ENCODE measurements at regions not wholly inside any gene's neighbourhood (a gene's known extent, or its start where the extent isn't known, plus 50 kb on each side); places are given as distances from the start of the nearest gene placed in this dataset.
"Not testable (repeated sequence)": the region's sequence is repeated elsewhere in the genome, so short reads cannot be mapped to it uniquely, and the experiment has no call there.

- WGBS, 2 donors (ENCODE audit: low coverage in 1 of 2) = 37 to 70% methylated on average over 3 of the region's 3 CpGs
- in situ Hi-C loops (cut with MboI; ENCODE audit: low pct_ligation_motif_present in 1 of 4, low pct_unique_long_range_greater_than_20kb in 1 of 4, low sequenced_read_pairs in 3 of 4) = no loop called here
- H3K27me3 ChIP-seq = no peaks in the 10 kb centered on the region
These were observed 94.3 kb upstream of the MYO3A start for GRCh38 chr10:25839683-25840082.

GRCh38 chr10:25840875-25841274 lies 93.2 kb upstream of the MYO3A start:
- H3K36me3 ChIP-seq; DNase-seq; H3K4me3 ChIP-seq; H3K27me3 ChIP-seq; H3K9me3 ChIP-seq; H3K4me1 ChIP-seq; H3K27ac ChIP-seq; in situ Hi-C loops (cut with MboI; ENCODE audit: low pct_ligation_motif_present in 1 of 4, low pct_unique_long_range_greater_than_20kb in 1 of 4, low sequenced_read_pairs in 3 of 4); intact Hi-C loops (cut with DNase I; ENCODE audit: low total_unique reads): not testable (repeated sequence)
- 97 to 100% methylated on average over 2 to 3 of the region's 3 CpGs for WGBS, 2 donors (ENCODE audit: low coverage in 1 of 2)

More at GRCh38 chr10:25839683-25840082, 94.3 kb upstream of the MYO3A start:
- Histone ChIP-seq H3K4me3 (no peak overlapping the region), H3K4me1 (no peaks in the 10 kb centered on the region), H3K27ac (no peak overlapping the region), H3K36me3 (no peaks in the 10 kb centered on the region), H3K9me3 (no peaks in the 10 kb centered on the region)
- DNase-seq = no peak
- intact Hi-C loops (cut with DNase I; ENCODE audit: low total_unique reads) = no loop called here
- TF ChIP-seq POLR2AphosphoS5 (IDR thresholded peaks at IDR 0.05) (no peak), EP300 (IDR thresholded peaks at IDR 0.05; ENCODE audit: low read depth) (no peak), CTCF (IDR thresholded peaks at IDR 0.05) (no peak), POLR2A (IDR thresholded peaks at IDR 0.05) (no peak)

GRCh38 chr10:25842146-25842545 lies 91.9 kb upstream of the MYO3A start:
- Histone ChIP-seq H3K4me1 (no peaks in the 10 kb centered on the region), H3K27ac (no peak overlapping the region), H3K9me3 (no peaks in the 10 kb centered on the region), H3K27me3 (no peaks in the 10 kb centered on the region), H3K4me3 (no peak overlapping the region), H3K36me3 (no peaks in the 10 kb centered on the region)
- WGBS, 2 donors (ENCODE audit: low coverage in 1 of 2) = 70 to 100% methylated on average over 2 to 6 of the region's 6 CpGs
- TF ChIP-seq CTCF (IDR thresholded peaks at IDR 0.05) (no peak), POLR2A (IDR thresholded peaks at IDR 0.05) (no peak), EP300 (IDR thresholded peaks at IDR 0.05; ENCODE audit: low read depth) (no peak), POLR2AphosphoS5 (IDR thresholded peaks at IDR 0.05) (no peak)
- in situ Hi-C loops (cut with MboI; ENCODE audit: low pct_ligation_motif_present in 1 of 4, low pct_unique_long_range_greater_than_20kb in 1 of 4, low sequenced_read_pairs in 3 of 4) (no loop called here), intact Hi-C loops (cut with DNase I; ENCODE audit: low total_unique reads) (no loop called here)
- DNase-seq = no peak

GRCh38 chr10:25843551-25844170 lies 90.4 kb upstream of the MYO3A start:
- Histone ChIP-seq H3K27me3 (no peaks in the 10 kb centered on the region), H3K9me3 (no peaks in the 10 kb centered on the region), H3K36me3 (no peaks in the 10 kb centered on the region), H3K27ac (no peak overlapping the region), H3K4me1 (no peaks in the 10 kb centered on the region), H3K4me3 (no peak overlapping the region)
- in situ Hi-C loops (cut with MboI; ENCODE audit: low pct_ligation_motif_present in 1 of 4, low pct_unique_long_range_greater_than_20kb in 1 of 4, low sequenced_read_pairs in 3 of 4) = no loop called here
- 64 to 67% methylated on average over 9 to 10 of the region's 10 CpGs for WGBS, 2 donors (ENCODE audit: low coverage in 1 of 2)
- intact Hi-C loops (cut with DNase I; ENCODE audit: low total_unique reads) = no loop called here
- no peak for DNase-seq
- TF ChIP-seq POLR2A (IDR thresholded peaks at IDR 0.05) (no peak), CTCF (IDR thresholded peaks at IDR 0.05) (no peak), EP300 (IDR thresholded peaks at IDR 0.05; ENCODE audit: low read depth) (no peak), POLR2AphosphoS5 (IDR thresholded peaks at IDR 0.05) (no peak)

- H3K36me3 ChIP-seq; intact Hi-C loops (cut with DNase I; ENCODE audit: low total_unique reads); H3K27me3 ChIP-seq; H3K27ac ChIP-seq; H3K4me1 ChIP-seq; H3K4me3 ChIP-seq; in situ Hi-C loops (cut with MboI; ENCODE audit: low pct_ligation_motif_present in 1 of 4, low pct_unique_long_range_greater_than_20kb in 1 of 4, low sequenced_read_pairs in 3 of 4); H3K9me3 ChIP-seq; DNase-seq: not testable (repeated sequence)
- 90% methylated on average over 2 of the region's 2 CpGs; no CpG with 5 or more reads in 1 of the 2 donors for WGBS, 2 donors (ENCODE audit: low coverage in 1 of 2)
These were observed 89.3 kb upstream of the MYO3A start for GRCh38 chr10:25844716-25845115.
